ENCODE measurements at regions not wholly inside any gene's neighbourhood (a gene's known extent, or its start where the extent isn't known, plus 50 kb on each side); places are given as distances from the start of the nearest gene placed in this dataset.

- H3K36me3 Mint-ChIP-seq (ENCODE audit: low read depth), result no peaks in the 10 kb centered on the region
- peaks cover 39% of the 10 kb centered on the region for H3K4me1 Mint-ChIP-seq (ENCODE audit: low read depth)
- no peaks in the 10 kb centered on the region for H3K9me3 Mint-ChIP-seq
- no peak overlapping the region for H3K4me3 Mint-ChIP-seq
- no peak overlapping the region for H3K27ac Mint-ChIP-seq
- no peaks in the 10 kb centered on the region for H3K27me3 Mint-ChIP-seq
Observed at GRCh38 chrX:13373027-13373426, 53.2 kb upstream of the ATXN3L start.

GRCh38 chrX:13372203-13372980 lies 52.5 kb upstream of the ATXN3L start:
- H3K4me1 Mint-ChIP-seq (ENCODE audit: low read depth), result peaks cover 39% of the 10 kb centered on the region
- H3K27me3 Mint-ChIP-seq, result no peaks in the 10 kb centered on the region
- H3K4me3 Mint-ChIP-seq, result no peak overlapping the region
- H3K27ac Mint-ChIP-seq, result no peak overlapping the region
- H3K9me3 Mint-ChIP-seq, result no peaks in the 10 kb centered on the region
- H3K36me3 Mint-ChIP-seq (ENCODE audit: low read depth), result no peaks in the 10 kb centered on the region

DNA sequence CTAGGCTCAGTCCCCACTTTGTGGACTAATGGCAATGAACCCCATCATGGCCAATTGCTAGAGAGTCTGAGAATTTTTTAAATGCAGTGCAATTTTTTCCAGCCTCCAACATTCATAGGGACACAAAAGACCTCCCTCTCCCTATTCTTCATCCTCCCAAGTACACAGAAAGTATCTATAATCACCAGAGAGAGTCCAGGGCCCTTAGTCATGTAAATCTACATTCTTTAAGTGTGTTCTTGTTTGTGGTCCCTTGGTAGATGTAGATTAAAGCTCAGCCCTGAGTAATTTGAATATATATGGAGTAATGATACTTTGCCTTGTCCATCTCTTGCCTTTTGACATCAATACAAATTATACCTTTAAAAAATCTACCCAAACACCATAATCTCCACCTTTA lies 51.3 kb upstream of the ATXN3L start:
- Mint-ChIP-seq H3K27ac (no peak overlapping the region), H3K9me3 (no peaks in the 10 kb centered on the region), H3K27me3 (no peaks in the 10 kb centered on the region), H3K36me3 (ENCODE audit: low read depth) (no peaks in the 10 kb centered on the region), H3K4me3 (no peak overlapping the region), H3K4me1 (ENCODE audit: low read depth) (peaks cover 28% of the 10 kb centered on the region)

GRCh38 chrX:13370713-13371112 lies 50.9 kb upstream of the ATXN3L start:
- Mint-ChIP-seq H3K9me3 (no peaks in the 10 kb centered on the region), H3K4me3 (no peak overlapping the region), H3K36me3 (ENCODE audit: low read depth) (no peaks in the 10 kb centered on the region), H3K27ac (no peak overlapping the region), H3K4me1 (ENCODE audit: low read depth) (peaks cover 27% of the 10 kb centered on the region), H3K27me3 (no peaks in the 10 kb centered on the region)
